Naive thymus-derived CD4-positive, alpha-beta T cell (primary cell): ENCODE measurements at regions not wholly inside any gene's neighbourhood (a gene's known extent, or its start where the extent isn't known, plus 50 kb on each side); places are given as distances from the start of the nearest gene placed in this dataset.

Experiments
- ATAC-seq: fragments of 150-1000 bp; cut with Tn5 transposase; 2 replicates; pipeline ENCODE4 v1.10.0; 2021; ENCODE audit warnings: mild to moderate bottlenecking, moderate library complexity
- CTCF ChIA-PET: fragments of 350-600 bp; sonication (Branson Sonifier 250); formaldehyde crosslinking; loops from one replicate; lab custom pipeline; 2021; ENCODE audit warnings: antibody characterized with exemption; lab: Charles Lee
- POLR2A ChIA-PET: fragments of 350-600 bp; sonication (Branson Sonifier 250); formaldehyde crosslinking; loops from one replicate; lab custom pipeline; 2021; ENCODE audit warnings: antibody characterized with exemption, inconsistent platforms; lab: Charles Lee
- DNase-seq, 9 donors: peaks; one replicate each; pipeline versions ENCODE4 v3.0.0 to v3.0.0-alpha.2; 2020 to 2022; ENCODE audit warnings: mixed read lengths in 1 of 9
- H3K27ac ChIP-seq: one replicate; pipeline ENCODE4 v1.7.0; 2013; ENCODE audit warnings: mild to moderate bottlenecking, low read depth, low read length, moderate library complexity
- H3K27me3 ChIP-seq, 2 donors: one replicate each; pipeline ENCODE4 v1.7.0; 2013; ENCODE audit warnings: low read length in 2 of 2, mild to moderate bottlenecking in 2 of 2, moderate library complexity in 2 of 2; ENCODE audit not compliant: control insufficient read depth in 2 of 2, insufficient read depth in 2 of 2
- H3K36me3 ChIP-seq, 3 experiments: 1 replicate in 2 of 3; 2 replicates in 1 of 3; pipeline ENCODE4 v1.7.0; 2013; ENCODE audit warnings: low read length in 3 of 3, mild to moderate bottlenecking in 3 of 3, moderate library complexity in 1 of 3; ENCODE audit not compliant: insufficient read depth in 3 of 3, control insufficient read depth in 2 of 3
- H3K4me1 ChIP-seq, 2 donors: one replicate each; pipeline ENCODE4 v1.7.0; 2013; ENCODE audit warnings: low read length in 2 of 2, mild to moderate bottlenecking in 2 of 2, moderate library complexity in 1 of 2; ENCODE audit not compliant: control insufficient read depth in 2 of 2, insufficient read depth in 2 of 2
- H3K4me3 ChIP-seq: 2 replicates; pipeline ENCODE4 v1.7.0; 2013; ENCODE audit warnings: mild to moderate bottlenecking, low read length
- H3K9me3 ChIP-seq, 3 experiments: 1 replicate in 2 of 3; 2 replicates in 1 of 3; pipeline ENCODE4 v1.7.0; 2013; ENCODE audit warnings: low read length in 3 of 3; ENCODE audit not compliant: control insufficient read depth in 2 of 3
- H3K27ac Mint-ChIP-seq, 9 donors: one replicate each; pipeline ENCODE4 v1.8.0; 2020 to 2022; ENCODE audit warnings: mixed read lengths in 9 of 9, mild to moderate bottlenecking in 8 of 9, moderate library complexity in 5 of 9, inconsistent platforms in 2 of 9
- H3K27me3 Mint-ChIP-seq, 5 donors: one replicate each; pipeline ENCODE4 v1.8.0; 2021 to 2022; ENCODE audit warnings: mixed read lengths in 5 of 5, mild to moderate bottlenecking in 1 of 5
- H3K36me3 Mint-ChIP-seq, 5 donors: one replicate each; pipeline ENCODE4 v1.8.0; 2020 to 2022; ENCODE audit warnings: mixed read lengths in 5 of 5, mild to moderate bottlenecking in 3 of 5, inconsistent platforms in 1 of 5
- H3K4me1 Mint-ChIP-seq, 7 donors: one replicate each; pipeline ENCODE4 v1.8.0; 2020 to 2022; ENCODE audit warnings: mixed read lengths in 7 of 7, mild to moderate bottlenecking in 3 of 7, inconsistent platforms in 1 of 7
- H3K4me3 Mint-ChIP-seq, 10 donors: one replicate each; pipeline ENCODE4 v1.8.0; 2020 to 2022; ENCODE audit warnings: mild to moderate bottlenecking in 10 of 10, mixed read lengths in 10 of 10, moderate library complexity in 6 of 10, inconsistent platforms in 2 of 10
- H3K9me3 Mint-ChIP-seq, 11 donors: one replicate each; pipeline ENCODE4 v1.8.0; 2020 to 2022; ENCODE audit warnings: mixed read lengths in 11 of 11, mild to moderate bottlenecking in 4 of 11, inconsistent platforms in 1 of 11, moderate library complexity in 1 of 11
- intact Hi-C, 2 donors: fragments of 100-400 bp; cut with micrococcal nuclease; formaldehyde crosslinking; loops; one replicate each; pipeline ENCODE4 v1.15.1; 2023

DNA sequence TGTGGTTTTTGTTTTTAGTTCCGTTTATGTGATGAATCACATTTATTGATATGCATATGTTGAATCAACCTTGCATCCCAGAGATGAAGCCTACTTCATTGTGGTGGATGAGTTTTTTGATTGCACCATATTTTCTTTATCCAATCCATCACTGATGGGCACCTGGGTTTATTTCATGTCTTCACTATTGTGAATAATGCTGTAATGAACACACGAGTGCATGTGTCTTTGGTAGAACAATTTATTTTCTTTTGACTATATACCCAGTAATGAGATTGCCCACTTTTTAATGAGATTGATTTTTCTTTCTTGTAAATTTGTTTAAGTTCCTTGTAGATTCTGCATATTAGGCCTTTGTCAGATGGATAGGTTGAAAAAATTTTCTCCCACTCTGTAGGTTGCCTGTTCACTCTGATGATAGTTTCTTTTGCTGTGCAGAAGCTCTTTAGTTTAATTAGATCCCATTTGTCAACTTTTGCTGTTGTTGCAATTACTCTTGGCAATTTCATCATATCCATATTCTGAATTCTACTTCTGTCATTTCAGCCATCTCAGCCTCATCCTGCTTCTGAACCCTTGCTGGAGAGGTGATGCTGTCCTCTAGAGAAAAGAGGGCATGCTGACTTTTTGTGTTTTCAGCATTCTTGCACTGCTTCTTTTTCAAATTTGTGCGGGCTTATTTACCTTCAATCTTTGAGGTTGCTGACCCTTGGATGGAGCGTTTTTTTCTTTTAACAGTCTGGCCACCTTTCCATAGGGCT lies 96.2 kb upstream of the CTAGE1 start:
- H3K9me3 Mint-ChIP-seq, result peaks cover 0 to 9% (median 1%) of the 10 kb centered on the region in 11 donors
- Histone ChIP-seq H3K27ac (no peak overlapping the region), H3K27me3 (no peaks in the 10 kb centered on the region), H3K4me3 (no peak overlapping the region), H3K4me1 (no peaks in the 10 kb centered on the region), H3K36me3 (no peaks in the 10 kb centered on the region), H3K9me3 (no peaks in the 10 kb centered on the region)
- H3K4me1 Mint-ChIP-seq, result peaks cover 0 to 2% (median 0%) of the 10 kb centered on the region in 7 donors
- no peak overlapping the region for H3K4me3 Mint-ChIP-seq
- no peaks in the 10 kb centered on the region for H3K36me3 Mint-ChIP-seq
- no peak overlapping the region for H3K27ac Mint-ChIP-seq
- ATAC-seq, result no peak
- DNase-seq, result no peak
- ChIA-PET CTCF (no interaction called here), POLR2A (no interaction called here)
- intact Hi-C loops, result no loop called here
- peaks cover 0 to 9% (median 0%) of the 10 kb centered on the region in 5 donors for H3K27me3 Mint-ChIP-seq

DNA sequence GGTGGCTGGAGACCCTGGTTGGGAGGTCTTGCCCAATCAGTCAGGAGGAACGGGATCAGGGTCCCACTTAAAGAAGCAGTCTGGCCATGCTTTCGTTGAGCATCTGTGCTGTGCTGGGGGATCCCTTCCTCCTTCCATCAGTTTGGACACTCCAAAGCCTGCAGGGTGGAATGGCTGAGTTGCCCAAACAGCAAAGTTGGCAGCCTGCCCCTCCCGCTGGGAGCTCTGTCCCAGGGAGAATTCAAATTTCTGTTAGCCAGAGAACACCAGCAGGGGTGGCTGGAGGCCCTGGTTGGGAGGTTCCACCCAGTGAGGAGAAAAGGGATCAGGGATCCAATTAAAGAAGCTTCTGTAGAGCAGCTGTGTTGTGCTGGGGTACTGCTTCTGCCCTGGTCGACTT lies 96.9 kb upstream of the CTAGE1 start:
- Mint-ChIP-seq H3K9me3 (peaks cover 0 to 7% (median 1%) of the 10 kb centered on the region in 11 donors), H3K36me3 (no peaks in the 10 kb centered on the region), H3K27ac (no peak overlapping the region), H3K27me3 (peaks cover 0 to 9% (median 0%) of the 10 kb centered on the region in 5 donors), H3K4me3 (no peak overlapping the region), H3K4me1 (peaks cover 0 to 2% (median 0%) of the 10 kb centered on the region in 7 donors)
- Histone ChIP-seq H3K4me3 (no peak overlapping the region), H3K27me3 (no peaks in the 10 kb centered on the region), H3K27ac (no peak overlapping the region), H3K9me3 (no peaks in the 10 kb centered on the region), H3K4me1 (no peaks in the 10 kb centered on the region), H3K36me3 (no peaks in the 10 kb centered on the region)
- intact Hi-C loops, result no loop called here
- ATAC-seq (no peak), DNase-seq (no peak)
- ChIA-PET POLR2A (no interaction called here), CTCF (no interaction called here)

DNA sequence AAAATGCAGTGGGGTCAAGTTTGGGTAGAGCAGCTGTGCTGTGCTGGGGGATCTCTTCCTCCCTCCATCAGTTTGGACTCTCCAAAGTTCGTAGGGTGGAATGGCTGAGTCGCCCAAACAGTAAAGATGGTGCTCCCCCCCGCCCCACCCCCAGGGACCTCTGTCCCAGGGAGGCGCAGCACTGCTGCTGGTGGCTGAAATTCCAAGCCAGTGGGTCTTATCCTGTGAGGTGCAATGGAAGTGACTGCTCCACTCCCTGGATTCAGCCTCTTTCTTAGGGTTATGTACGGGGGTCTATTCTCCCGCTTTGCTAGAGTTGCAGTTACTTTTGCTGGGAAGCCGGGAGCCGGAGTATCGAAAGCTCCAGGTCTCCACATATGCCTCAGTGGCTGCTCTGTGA lies 97.5 kb upstream of the CTAGE1 start:
- intact Hi-C loops, result no loop called here

DNA sequence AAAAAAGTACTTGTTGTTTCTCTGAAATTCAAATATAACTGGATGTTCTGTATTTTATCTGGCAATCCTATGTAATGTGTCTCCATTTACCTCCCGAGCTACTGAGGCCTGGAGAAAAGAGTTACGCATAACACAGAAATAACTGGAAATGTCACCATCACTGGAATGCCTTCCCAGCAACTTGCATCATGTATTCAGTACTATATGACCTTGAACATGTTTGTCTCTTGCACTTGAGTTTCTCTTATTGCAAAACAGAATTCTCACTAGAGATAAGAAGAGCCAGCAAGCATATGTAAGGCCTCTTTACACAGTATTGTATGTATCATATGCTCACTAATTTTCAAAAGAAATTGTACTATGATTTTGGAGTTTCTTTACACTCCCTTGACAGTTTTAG lies 99.6 kb upstream of the CTAGE1 start:
- Histone ChIP-seq H3K4me3 (no peak overlapping the region), H3K27me3 (no peaks in the 10 kb centered on the region), H3K27ac (no peak overlapping the region), H3K36me3 (no peaks in the 10 kb centered on the region), H3K9me3 (no peaks in the 10 kb centered on the region), H3K4me1 (no peaks in the 10 kb centered on the region)
- intact Hi-C loops, result no loop called here
- no peaks in the 10 kb centered on the region for H3K36me3 Mint-ChIP-seq
- no peak for ATAC-seq
- peaks cover 0 to 5% (median 0%) of the 10 kb centered on the region in 11 donors for H3K9me3 Mint-ChIP-seq
- POLR2A ChIA-PET, result no interaction called here
- DNase-seq, result no peak
- H3K4me1 Mint-ChIP-seq, result peaks cover 0 to 2% (median 0%) of the 10 kb centered on the region in 7 donors
- peaks cover 0 to 9% (median 0%) of the 10 kb centered on the region in 5 donors for H3K27me3 Mint-ChIP-seq
- CTCF ChIA-PET, result no interaction called here
- no peak overlapping the region for H3K27ac Mint-ChIP-seq
- H3K4me3 Mint-ChIP-seq, result no peak overlapping the region

More for the DNA sequence above, 97.5 kb upstream of the CTAGE1 start:
- Mint-ChIP-seq H3K9me3 (peaks cover 0 to 5% (median 1%) of the 10 kb centered on the region in 11 donors), H3K36me3 (no peaks in the 10 kb centered on the region), H3K4me3 (no peak overlapping the region), H3K27me3 (peaks cover 0 to 9% (median 0%) of the 10 kb centered on the region in 5 donors), H3K4me1 (peaks cover 0 to 2% (median 0%) of the 10 kb centered on the region in 7 donors), H3K27ac (no peak overlapping the region)
- Histone ChIP-seq H3K27ac (no peak overlapping the region), H3K4me1 (no peaks in the 10 kb centered on the region), H3K4me3 (no peak overlapping the region), H3K9me3 (no peaks in the 10 kb centered on the region), H3K27me3 (no peaks in the 10 kb centered on the region), H3K36me3 (no peaks in the 10 kb centered on the region)
- ChIA-PET POLR2A (no interaction called here), CTCF (no interaction called here)
- no peak for DNase-seq
- ATAC-seq, result no peak

DNA sequence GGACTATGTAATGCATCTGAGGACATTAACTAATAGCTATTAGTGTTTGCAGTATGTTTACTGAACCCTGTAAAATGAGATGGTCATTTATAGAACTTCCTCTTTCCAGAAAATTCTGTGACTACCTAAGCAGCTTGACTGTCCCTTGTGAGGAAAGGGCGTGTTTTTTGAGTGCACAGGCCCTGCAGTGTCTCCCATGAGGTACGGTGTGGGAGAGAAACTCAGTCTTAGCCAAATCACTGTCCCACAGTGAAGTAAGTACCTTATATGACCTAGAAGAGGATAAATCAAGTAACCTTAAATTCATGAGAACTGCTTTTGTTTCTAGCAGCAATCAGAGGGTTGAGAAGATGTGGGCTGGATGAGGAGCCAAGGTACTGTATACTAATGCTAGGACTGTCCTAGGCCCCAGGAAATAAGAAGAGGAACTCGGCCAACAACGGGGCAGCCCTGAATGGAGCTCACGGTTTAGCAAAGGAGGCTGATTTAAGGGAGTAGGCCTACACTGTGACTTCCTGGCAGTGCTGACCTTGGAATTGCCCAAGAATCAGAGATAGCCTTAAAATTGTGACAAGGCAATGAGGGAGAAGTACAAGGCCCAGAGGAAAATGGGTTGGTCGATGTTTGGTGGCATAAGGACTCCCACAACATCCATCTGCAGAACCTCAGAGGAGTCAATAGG lies 103.5 kb upstream of the CTAGE1 start:
- ChIA-PET CTCF (no interaction called here), POLR2A (no interaction called here)
- no peak overlapping the region for H3K4me3 ChIP-seq
- H3K27me3 Mint-ChIP-seq, result peaks cover 0 to 9% (median 0%) of the 10 kb centered on the region in 5 donors
- no peaks in the 10 kb centered on the region for H3K4me1 ChIP-seq
- intact Hi-C loops, result no loop called here
- H3K9me3 ChIP-seq, result no peaks in the 10 kb centered on the region
- H3K4me1 Mint-ChIP-seq, result no peaks in the 10 kb centered on the region
- no peak for ATAC-seq
- DNase-seq, result no peak
- H3K36me3 Mint-ChIP-seq, result no peaks in the 10 kb centered on the region
- no peaks in the 10 kb centered on the region for H3K27me3 ChIP-seq
- H3K4me3 Mint-ChIP-seq, result no peak overlapping the region
- H3K9me3 Mint-ChIP-seq, result peaks cover 0 to 7% (median 0%) of the 10 kb centered on the region in 11 donors
- H3K27ac ChIP-seq, result no peak overlapping the region
- no peaks in the 10 kb centered on the region for H3K36me3 ChIP-seq
- no peak overlapping the region for H3K27ac Mint-ChIP-seq

DNA sequence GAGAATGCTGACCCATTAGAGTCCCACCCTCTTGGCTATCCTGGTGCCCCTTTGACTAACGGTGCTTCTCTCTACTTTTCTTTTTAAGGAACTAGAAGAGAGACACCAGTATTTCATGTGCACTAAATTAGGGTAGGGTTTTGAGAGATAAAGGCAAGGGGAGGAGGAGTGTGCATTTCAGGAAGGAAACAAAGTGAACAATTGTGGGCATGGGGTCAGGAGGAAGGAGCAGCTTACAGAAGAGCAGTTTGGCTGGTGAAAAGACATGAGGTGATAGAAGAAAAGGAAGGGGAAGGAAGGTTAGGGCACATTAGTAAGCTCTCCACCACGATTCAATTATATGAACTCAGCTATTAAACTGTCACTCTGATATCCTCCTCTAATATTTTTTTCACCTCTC lies 105.8 kb upstream of the CTAGE1 start:
- Mint-ChIP-seq H3K9me3 (peaks cover 0 to 14% (median 5%) of the 10 kb centered on the region in 11 donors), H3K4me3 (no peak overlapping the region), H3K4me1 (no peaks in the 10 kb centered on the region), H3K27me3 (peaks cover 0 to 5% (median 0%) of the 10 kb centered on the region in 5 donors), H3K36me3 (no peaks in the 10 kb centered on the region), H3K27ac (no peak overlapping the region)
- Histone ChIP-seq H3K4me3 (no peak overlapping the region), H3K36me3 (no peaks in the 10 kb centered on the region), H3K4me1 (no peaks in the 10 kb centered on the region), H3K27me3 (no peaks in the 10 kb centered on the region), H3K27ac (no peak overlapping the region), H3K9me3 (no peaks in the 10 kb centered on the region)
- ChIA-PET POLR2A (no interaction called here), CTCF (no interaction called here)
- intact Hi-C loops, result no loop called here
- DNase-seq (no peak), ATAC-seq (no peak)
